Liver (tissue), 3 donors: ENCODE measurements at regions not wholly inside any gene's neighbourhood (a gene's known extent, or its start where the extent isn't known, plus 50 kb on each side); places are given as distances from the start of the nearest gene placed in this dataset.

Experiments used
- CTCF ChIP-seq: fragments of 150-350 bp; IDR thresholded peaks from 2 replicates; pipeline ENCODE4 v1.5.1; 2017; ENCODE audit warnings: improper control_type of control experiment, low read depth, low read length; ENCODE audit not compliant: missing input control
- EGR1 ChIP-seq, 2 donors: IDR thresholded peaks; 2 replicates each; pipeline ENCODE4 v1.6.1; 2016 to 2018; ENCODE audit warnings: antibody characterized with exemption in 2 of 2, low read depth in 2 of 2
- JUND ChIP-seq, 2 donors: IDR thresholded peaks; 2 replicates each; pipeline ENCODE4 v1.6.1; 2016; ENCODE audit warnings: antibody characterized with exemption in 2 of 2
- MAX ChIP-seq: IDR thresholded peaks from 2 replicates; pipeline ENCODE4 v1.6.1; 2016; ENCODE audit warnings: antibody characterized with exemption
- REST ChIP-seq: IDR thresholded peaks from 2 replicates; pipeline ENCODE4 v1.6.1; 2016; ENCODE audit warnings: antibody characterized with exemption, mild to moderate bottlenecking
- SP1 ChIP-seq: IDR thresholded peaks from 2 replicates; pipeline ENCODE4 v1.6.1; 2018; ENCODE audit warnings: antibody characterized with exemption, mild to moderate bottlenecking
- TAF1 ChIP-seq: conservative IDR thresholded peaks from 2 replicates; pipeline ENCODE4 v1.6.1; 2016; ENCODE audit warnings: antibody characterized with exemption, mild to moderate bottlenecking
- donor health status: healthy.
- donor health status: healthy.

GRCh38 chr9:19994296-19994695 is 205.5 kb upstream of the SLC24A2 start:
- TF ChIP-seq SP1 (no peak), CTCF (no peak), JUND (IDR thresholded peaks at IDR 0.05) (no peak), REST (no peak), EGR1 (IDR thresholded peaks at IDR 0.05; ENCODE audit: low read depth in 2 of 2) (no peak), MAX (no peak), TAF1 (no peak)
